Testis (tissue), 2 donors: ENCODE measurements at regions not wholly inside any gene's neighbourhood (a gene's known extent, or its start where the extent isn't known, plus 50 kb on each side); places are given as distances from the start of the nearest gene placed in this dataset.

ENCODE experiments used
- DNase-seq: peaks from one replicate; pipeline ENCODE4 v3.0.0-alpha.2; 2019
- H3K27ac ChIP-seq, 2 donors: fragments of 200-600 bp; sonication (generic); one replicate each; pipeline ENCODE4 v1.5.1; 2019
- H3K27me3 ChIP-seq: fragments of 200-600 bp; sonication (generic); one replicate; pipeline ENCODE4 v1.5.1; 2019
- H3K36me3 ChIP-seq: fragments of 200-600 bp; sonication (generic); one replicate; pipeline ENCODE4 v1.5.1; 2017; ENCODE audit warnings: low read depth; ENCODE audit errors: missing control alignments
- H3K4me1 ChIP-seq: fragments of 200-600 bp; sonication (generic); one replicate; pipeline ENCODE4 v1.5.1; 2019
- H3K4me3 ChIP-seq, 2 donors: fragments of 200-600 bp; sonication (generic); one replicate each; pipeline ENCODE4 v1.5.1; 2017 to 2019
- H3K9me3 ChIP-seq: fragments of 200-600 bp; sonication (generic); one replicate; pipeline ENCODE4 v1.5.1; 2017
- POLR2A ChIP-seq: fragments of 450-650 bp; IDR thresholded peaks from one replicate; pipeline ENCODE4 v1.6.1; 2017; ENCODE audit warnings: antibody characterized with exemption, mild to moderate bottlenecking, moderate library complexity
- WGBS, 2 donors: methylation state at CpG; one replicate each; pipeline ENCODE4 v1.1.5; 2018; 5-methylcytosine and 5-hydroxymethylcytosine counted together
- intact Hi-C: fragments of 100-400 bp; cut with DNase I; formaldehyde crosslinking; loops from one replicate; pipeline ENCODE4 v1.15.1; 2023; ENCODE audit warnings: low total_unique reads
- TF ChIP-seq, protein P1 (sequence below), 3 experiments: fragments of 450-650 bp in 2 of 3; fragments of 200-600 bp in 1 of 3; sonication (generic) in 1 of 3; IDR thresholded peaks; one replicate each; pipeline ENCODE4 v1.5.1; 2016 to 2019; ENCODE audit warnings: antibody characterized with exemption in 3 of 3, mild to moderate bottlenecking in 2 of 3, moderate library complexity in 1 of 3

DNA sequence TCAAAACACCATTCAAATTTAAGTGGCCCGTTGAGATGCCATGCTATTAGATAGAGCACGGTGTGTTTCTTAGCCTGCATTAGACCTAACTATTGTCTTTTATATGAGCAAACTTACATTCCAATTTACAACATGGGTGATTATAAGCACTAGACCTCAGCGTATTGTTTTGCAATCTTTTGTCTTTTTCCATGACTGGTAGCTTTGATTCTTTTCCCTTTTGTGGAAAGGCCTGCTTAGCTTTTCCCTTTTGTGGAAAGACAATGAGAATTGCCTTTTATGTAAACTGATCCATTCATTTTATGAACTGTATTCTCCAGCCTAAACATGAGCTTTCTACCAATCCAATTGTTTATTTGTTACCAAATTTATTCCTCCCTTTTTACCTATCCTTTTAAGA, 823.1 kb downstream of the CCSER2 start:
- TF ChIP-seq, protein P1, sequence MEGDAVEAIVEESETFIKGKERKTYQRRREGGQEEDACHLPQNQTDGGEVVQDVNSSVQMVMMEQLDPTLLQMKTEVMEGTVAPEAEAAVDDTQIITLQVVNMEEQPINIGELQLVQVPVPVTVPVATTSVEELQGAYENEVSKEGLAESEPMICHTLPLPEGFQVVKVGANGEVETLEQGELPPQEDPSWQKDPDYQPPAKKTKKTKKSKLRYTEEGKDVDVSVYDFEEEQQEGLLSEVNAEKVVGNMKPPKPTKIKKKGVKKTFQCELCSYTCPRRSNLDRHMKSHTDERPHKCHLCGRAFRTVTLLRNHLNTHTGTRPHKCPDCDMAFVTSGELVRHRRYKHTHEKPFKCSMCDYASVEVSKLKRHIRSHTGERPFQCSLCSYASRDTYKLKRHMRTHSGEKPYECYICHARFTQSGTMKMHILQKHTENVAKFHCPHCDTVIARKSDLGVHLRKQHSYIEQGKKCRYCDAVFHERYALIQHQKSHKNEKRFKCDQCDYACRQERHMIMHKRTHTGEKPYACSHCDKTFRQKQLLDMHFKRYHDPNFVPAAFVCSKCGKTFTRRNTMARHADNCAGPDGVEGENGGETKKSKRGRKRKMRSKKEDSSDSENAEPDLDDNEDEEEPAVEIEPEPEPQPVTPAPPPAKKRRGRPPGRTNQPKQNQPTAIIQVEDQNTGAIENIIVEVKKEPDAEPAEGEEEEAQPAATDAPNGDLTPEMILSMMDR (IDR thresholded peaks at IDR 0.05), result no peak
- no peak for TF ChIP-seq POLR2A
- DNase-seq, result no peak
- 82 to 84% methylated on average over 3 of the region's 3 CpGs for WGBS, 2 donors

GRCh38 chr10:85152496-85152895, 824.1 kb downstream of the CCSER2 start:
- DNase-seq, result no peak
- H3K27ac ChIP-seq, result no peak overlapping the region
- no peak overlapping the region for H3K4me3 ChIP-seq
- 53 to 67% methylated on average over 3 of the region's 3 CpGs for whole genome bisulfite sequencing, 2 donors
- H3K36me3 ChIP-seq, result no peaks in the 10 kb centered on the region
- H3K9me3 ChIP-seq, result no peaks in the 10 kb centered on the region
- TF ChIP-seq, protein P1 (IDR thresholded peaks at IDR 0.05), result no peak
- TF ChIP-seq POLR2A, result no peak
- intact Hi-C loops, result no loop called here
- no peaks in the 10 kb centered on the region for H3K27me3 ChIP-seq
- no peaks in the 10 kb centered on the region for H3K4me1 ChIP-seq

More for the DNA sequence above, 823.1 kb downstream of the CCSER2 start:
- H3K4me3 ChIP-seq, result no peak overlapping the region
- intact Hi-C loops, result no loop called here
- H3K9me3 ChIP-seq, result no peaks in the 10 kb centered on the region
- H3K27ac ChIP-seq, result no peak overlapping the region
- H3K36me3 ChIP-seq, result no peaks in the 10 kb centered on the region
- H3K4me1 ChIP-seq, result no peaks in the 10 kb centered on the region
- H3K27me3 ChIP-seq, result no peaks in the 10 kb centered on the region

GRCh38 chr10:85152911-85153310, 824.5 kb downstream of the CCSER2 start:
- TF ChIP-seq POLR2A, result no peak
- TF ChIP-seq, protein P1 (IDR thresholded peaks at IDR 0.05), result no peak
- 68 to 85% methylated on average over 1 of the region's 1 CpG for WGBS, 2 donors
- intact Hi-C loops, result no loop called here
- no peak for DNase-seq
- Histone ChIP-seq H3K27ac (no peak overlapping the region), H3K9me3 (no peaks in the 10 kb centered on the region), H3K4me3 (no peak overlapping the region), H3K27me3 (no peaks in the 10 kb centered on the region), H3K4me1 (no peaks in the 10 kb centered on the region), H3K36me3 (no peaks in the 10 kb centered on the region)

- Histone ChIP-seq H3K27ac (no peak overlapping the region), H3K4me3 (no peak overlapping the region), H3K27me3 (no peaks in the 10 kb centered on the region), H3K4me1 (no peaks in the 10 kb centered on the region), H3K9me3 (no peaks in the 10 kb centered on the region), H3K36me3 (no peaks in the 10 kb centered on the region)
- DNase-seq, result no peak
- TF ChIP-seq, protein P1 (IDR thresholded peaks at IDR 0.05), result no peak
- TF ChIP-seq POLR2A, result no peak
- intact Hi-C loops, result no loop called here
- WGBS, 2 donors, result 88% methylated on average over 4 of the region's 4 CpGs
Observed at GRCh38 chr10:85157206-85157605, 828.8 kb downstream of the CCSER2 start.

DNA sequence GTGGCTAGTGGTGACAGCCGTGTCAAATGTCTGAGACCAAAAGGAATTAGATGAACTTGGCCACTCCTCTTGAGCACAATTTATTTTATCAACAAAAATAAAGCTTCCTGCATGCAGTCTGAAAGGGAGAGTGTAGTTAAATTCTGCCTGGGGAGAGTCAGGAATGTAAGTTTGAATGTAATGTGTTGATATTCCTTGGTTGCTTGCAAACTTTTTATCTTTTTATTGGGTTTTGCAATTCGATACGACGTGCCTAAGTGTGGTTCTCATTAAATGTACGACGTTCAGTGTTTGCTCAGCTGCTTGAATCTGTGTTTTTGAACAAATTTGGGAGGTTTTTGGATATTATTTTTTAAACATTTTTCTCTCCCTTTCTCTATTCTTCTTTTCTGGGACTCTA, 839.9 kb downstream of the CCSER2 start:
- Histone ChIP-seq H3K27ac (no peak overlapping the region), H3K36me3 (no peaks in the 10 kb centered on the region), H3K4me1 (no peaks in the 10 kb centered on the region), H3K4me3 (no peak overlapping the region), H3K27me3 (no peaks in the 10 kb centered on the region), H3K9me3 (no peaks in the 10 kb centered on the region)
- TF ChIP-seq POLR2A, result no peak
- TF ChIP-seq, protein P1 (IDR thresholded peaks at IDR 0.05), result no peak
- no peak for DNase-seq
- intact Hi-C loops, result no loop called here
- 49 to 50% methylated on average over 6 of the region's 6 CpGs for WGBS, 2 donors
